ENCODE measurements at regions not wholly inside any gene's neighbourhood (a gene's known extent, or its start where the extent isn't known, plus 50 kb on each side); places are given as distances from the start of the nearest gene placed in this dataset.

DNA sequence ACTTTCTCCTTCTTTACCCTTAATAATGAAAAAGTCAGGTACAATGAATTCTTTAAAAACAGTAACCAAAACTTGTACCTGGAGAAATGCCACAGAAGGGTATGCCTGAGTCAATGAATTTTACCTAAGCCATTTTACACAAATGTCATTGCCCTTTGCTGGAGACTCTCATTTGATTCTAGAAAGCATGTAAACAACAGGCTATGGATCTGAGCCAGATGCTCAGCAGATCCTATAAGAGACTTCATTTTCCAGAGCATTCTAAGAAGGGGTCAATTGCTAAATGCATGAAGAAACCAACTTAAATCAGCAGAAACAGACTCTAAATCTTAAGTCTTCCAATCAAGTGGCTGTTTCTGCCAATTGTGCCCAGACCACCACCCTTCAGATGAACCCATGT, 83.8 kb upstream of the GALNT15 start:
- TF ChIP-seq POLR2AphosphoS5 (IDR thresholded peaks at IDR 0.05) (no peak), POLR2A (IDR thresholded peaks at IDR 0.05) (no peak)
- TF ChIP-seq, protein P1, sequence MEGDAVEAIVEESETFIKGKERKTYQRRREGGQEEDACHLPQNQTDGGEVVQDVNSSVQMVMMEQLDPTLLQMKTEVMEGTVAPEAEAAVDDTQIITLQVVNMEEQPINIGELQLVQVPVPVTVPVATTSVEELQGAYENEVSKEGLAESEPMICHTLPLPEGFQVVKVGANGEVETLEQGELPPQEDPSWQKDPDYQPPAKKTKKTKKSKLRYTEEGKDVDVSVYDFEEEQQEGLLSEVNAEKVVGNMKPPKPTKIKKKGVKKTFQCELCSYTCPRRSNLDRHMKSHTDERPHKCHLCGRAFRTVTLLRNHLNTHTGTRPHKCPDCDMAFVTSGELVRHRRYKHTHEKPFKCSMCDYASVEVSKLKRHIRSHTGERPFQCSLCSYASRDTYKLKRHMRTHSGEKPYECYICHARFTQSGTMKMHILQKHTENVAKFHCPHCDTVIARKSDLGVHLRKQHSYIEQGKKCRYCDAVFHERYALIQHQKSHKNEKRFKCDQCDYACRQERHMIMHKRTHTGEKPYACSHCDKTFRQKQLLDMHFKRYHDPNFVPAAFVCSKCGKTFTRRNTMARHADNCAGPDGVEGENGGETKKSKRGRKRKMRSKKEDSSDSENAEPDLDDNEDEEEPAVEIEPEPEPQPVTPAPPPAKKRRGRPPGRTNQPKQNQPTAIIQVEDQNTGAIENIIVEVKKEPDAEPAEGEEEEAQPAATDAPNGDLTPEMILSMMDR (IDR thresholded peaks at IDR 0.05), result no peak

All from prostate gland (tissue), 2 donors.